Transverse colon (tissue), 4 donors: ENCODE measurements at regions not wholly inside any gene's neighbourhood (a gene's known extent, or its start where the extent isn't known, plus 50 kb on each side); places are given as distances from the start of the nearest gene placed in this dataset.

ENCODE experiments used
- DNase-seq: peaks from one replicate; pipeline ENCODE4 v3.0.0-alpha.2; 2019
- H3K27ac ChIP-seq, 4 donors: fragments of 200-600 bp; sonication (generic); 2 replicates each; pipeline ENCODE4 v1.5.1; 2016 to 2018; ENCODE audit warnings: inconsistent platforms in 4 of 4
- H3K27me3 ChIP-seq: fragments of 200-600 bp; sonication (generic); 2 replicates; pipeline ENCODE4 v1.5.1; 2017; ENCODE audit warnings: inconsistent platforms
- H3K36me3 ChIP-seq, 4 donors: fragments of 200-600 bp; sonication (generic); 2 replicates each; pipeline ENCODE4 v1.5.1; 2017 to 2019; ENCODE audit warnings: inconsistent platforms in 4 of 4
- H3K4me1 ChIP-seq, 4 donors: fragments of 200-600 bp; sonication (generic); 2 replicates each; pipeline ENCODE4 v1.5.1; 2017 to 2020; ENCODE audit warnings: inconsistent platforms in 4 of 4
- H3K4me3 ChIP-seq, 4 donors: fragments of 200-600 bp; sonication (generic); 1 replicate in 1 of 4; 2 replicates in 3 of 4; pipeline versions ENCODE4 v1.5.1 to v1.6.1; 2017 to 2019; ENCODE audit warnings: inconsistent platforms in 4 of 4
- H3K9me3 ChIP-seq, 2 donors: fragments of 200-600 bp; sonication (generic); 2 replicates each; pipeline ENCODE4 v1.5.1; 2017 to 2019; ENCODE audit warnings: inconsistent platforms in 2 of 2
- EP300 ChIP-seq: sonication (generic); formaldehyde crosslinking; IDR thresholded peaks from one replicate; pipeline ENCODE4 v1.6.1; 2017; ENCODE audit warnings: antibody characterized with exemption, low read depth
- POLR2A ChIP-seq: fragments of 450-650 bp; IDR thresholded peaks from one replicate; pipeline ENCODE4 v1.6.1; 2016; ENCODE audit warnings: antibody characterized with exemption, mild to moderate bottlenecking, moderate library complexity
- POLR2AphosphoS5 ChIP-seq, 3 donors: sonication (generic); formaldehyde crosslinking; IDR thresholded peaks; one replicate each; pipeline ENCODE4 v1.6.1; 2016; ENCODE audit warnings: antibody characterized with exemption in 3 of 3
- WGBS, 2 donors: methylation state at CpG; one replicate each; pipeline ENCODE4 v1.1.5; 2018; ENCODE audit warnings: low coverage in 1 of 2; 5-methylcytosine and 5-hydroxymethylcytosine counted together
- in situ Hi-C, 4 donors: fragments of 200-750 bp; cut with MboI; loops; one replicate each; pipeline versions ENCODE4 v1.15.0 to v1.15.1; 2017; ENCODE audit warnings: low sequenced_read_pairs in 3 of 4, low pct_ligation_motif_present in 1 of 4, low pct_unique_long_range_greater_than_20kb in 1 of 4
- intact Hi-C: fragments of 100-400 bp; cut with DNase I; formaldehyde crosslinking; loops from one replicate; pipeline ENCODE4 v1.15.1; 2023; ENCODE audit warnings: low total_unique reads
- TF ChIP-seq, protein P1 (sequence below), 5 experiments: fragments of 200-600 bp in 3 of 5; fragments of 450-650 bp in 2 of 5; sonication (generic) in 3 of 5; IDR thresholded peaks; 1 replicate in 2 of 5; 2 replicates in 3 of 5; pipeline ENCODE4 v1.5.1; 2016 to 2017; ENCODE audit warnings: antibody characterized with exemption in 5 of 5, inconsistent platforms in 3 of 5, mild to moderate bottlenecking in 2 of 5, moderate library complexity in 1 of 5

DNA sequence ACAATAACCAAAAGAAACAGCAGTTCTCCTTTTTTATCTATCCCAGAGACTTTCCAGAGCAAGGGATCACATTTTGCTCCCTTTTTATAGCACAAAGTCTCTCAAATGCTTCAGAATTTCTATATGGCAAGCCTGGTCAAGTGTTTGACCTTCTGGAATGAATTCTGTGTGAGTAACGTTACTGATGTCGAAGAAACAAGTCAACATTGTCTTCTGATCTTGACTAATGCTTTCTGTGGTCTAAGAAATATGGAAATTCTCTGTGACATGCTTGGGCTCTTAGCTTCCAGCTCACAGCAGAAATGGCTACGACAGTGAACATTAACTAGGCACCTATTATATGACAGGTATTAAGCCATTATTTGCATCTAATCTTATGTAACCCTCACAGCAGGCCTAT is 411.7 kb downstream of the CADM1 start:
- intact Hi-C loops (no loop called here), in situ Hi-C loops (no loop called here)
- no peaks in the 10 kb centered on the region for H3K27me3 ChIP-seq
- no peak overlapping the region for H3K27ac ChIP-seq
- no peak overlapping the region for H3K4me3 ChIP-seq
- H3K4me1 ChIP-seq = no peaks in the 10 kb centered on the region
- H3K9me3 ChIP-seq = no peaks in the 10 kb centered on the region
- TF ChIP-seq, protein P1, sequence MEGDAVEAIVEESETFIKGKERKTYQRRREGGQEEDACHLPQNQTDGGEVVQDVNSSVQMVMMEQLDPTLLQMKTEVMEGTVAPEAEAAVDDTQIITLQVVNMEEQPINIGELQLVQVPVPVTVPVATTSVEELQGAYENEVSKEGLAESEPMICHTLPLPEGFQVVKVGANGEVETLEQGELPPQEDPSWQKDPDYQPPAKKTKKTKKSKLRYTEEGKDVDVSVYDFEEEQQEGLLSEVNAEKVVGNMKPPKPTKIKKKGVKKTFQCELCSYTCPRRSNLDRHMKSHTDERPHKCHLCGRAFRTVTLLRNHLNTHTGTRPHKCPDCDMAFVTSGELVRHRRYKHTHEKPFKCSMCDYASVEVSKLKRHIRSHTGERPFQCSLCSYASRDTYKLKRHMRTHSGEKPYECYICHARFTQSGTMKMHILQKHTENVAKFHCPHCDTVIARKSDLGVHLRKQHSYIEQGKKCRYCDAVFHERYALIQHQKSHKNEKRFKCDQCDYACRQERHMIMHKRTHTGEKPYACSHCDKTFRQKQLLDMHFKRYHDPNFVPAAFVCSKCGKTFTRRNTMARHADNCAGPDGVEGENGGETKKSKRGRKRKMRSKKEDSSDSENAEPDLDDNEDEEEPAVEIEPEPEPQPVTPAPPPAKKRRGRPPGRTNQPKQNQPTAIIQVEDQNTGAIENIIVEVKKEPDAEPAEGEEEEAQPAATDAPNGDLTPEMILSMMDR (IDR thresholded peaks at IDR 0.05) = no peak
- TF ChIP-seq POLR2AphosphoS5 (IDR thresholded peaks at IDR 0.05) (no peak), POLR2A (no peak)
- no peak for DNase-seq
- 70 to 72% methylated on average over 2 to 3 of the region's 3 CpGs for WGBS, 2 donors
- H3K36me3 ChIP-seq = no peaks in the 10 kb centered on the region

DNA sequence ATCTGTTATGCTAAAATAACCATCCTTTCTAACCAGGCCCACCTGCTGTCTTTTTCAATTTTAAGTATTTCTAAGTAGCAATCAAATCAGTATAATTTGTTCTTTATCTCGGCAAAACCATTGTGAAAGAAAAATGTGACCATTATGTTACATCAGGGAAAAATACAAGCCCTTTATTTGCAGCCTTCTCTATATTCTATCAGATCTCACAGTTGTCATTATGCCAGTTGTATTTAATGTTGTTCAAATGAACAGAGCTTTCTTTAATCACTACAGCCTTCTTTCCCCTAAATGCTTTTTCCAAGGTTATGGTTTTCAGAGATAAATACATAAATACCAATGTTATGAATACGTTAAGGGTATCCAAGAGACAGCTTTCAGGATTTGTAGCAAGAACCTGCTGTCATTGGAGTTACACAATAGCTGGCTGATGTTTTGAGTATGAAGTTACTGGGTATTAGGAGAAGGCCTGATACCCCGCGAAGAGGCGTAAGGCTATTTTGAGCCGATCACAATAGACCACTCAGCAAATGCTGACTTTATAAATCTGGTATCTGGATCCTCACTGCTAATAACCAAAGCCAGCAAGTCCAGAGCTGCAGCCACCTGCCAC is 406.3 kb downstream of the CADM1 start:
- in situ Hi-C loops = no loop called here
- 55 to 72% methylated on average over 6 of the region's 6 CpGs for WGBS, 2 donors

DNA sequence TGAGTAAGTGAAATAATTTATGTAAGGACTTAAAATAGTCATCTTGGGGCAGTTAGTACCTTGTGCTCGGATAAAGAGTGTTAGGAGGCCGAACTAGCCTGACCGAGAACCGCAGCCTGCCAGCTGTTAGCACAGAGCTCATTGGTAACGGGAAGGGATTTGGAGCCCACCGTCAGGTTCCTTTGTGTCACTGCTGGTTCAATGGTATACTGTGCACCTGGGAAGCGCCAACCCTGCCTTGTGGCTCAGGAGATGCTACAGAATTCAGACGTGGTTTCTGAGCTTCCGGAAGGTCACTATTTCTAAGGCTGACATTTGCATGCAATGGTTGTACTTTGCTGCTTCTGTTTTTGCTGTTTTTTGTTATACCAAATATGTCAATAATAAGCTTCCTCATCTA is 403.5 kb downstream of the CADM1 start:
- no peaks in the 10 kb centered on the region for H3K4me1 ChIP-seq
- intact Hi-C loops = no loop called here
- in situ Hi-C loops = no loop called here
- H3K27ac ChIP-seq = no peak overlapping the region
- DNase-seq = no peak
- H3K27me3 ChIP-seq = no peaks in the 10 kb centered on the region
- WGBS, 2 donors = 88 to 93% methylated on average over 3 to 9 of the region's 9 CpGs
- H3K4me3 ChIP-seq = no peak overlapping the region
- H3K36me3 ChIP-seq = no peaks in the 10 kb centered on the region
- TF ChIP-seq POLR2AphosphoS5 (IDR thresholded peaks at IDR 0.05) = no peak
- TF ChIP-seq, protein P1 (IDR thresholded peaks at IDR 0.05) = no peak
- no peak for TF ChIP-seq POLR2A
- TF ChIP-seq EP300 = no peak
- no peaks in the 10 kb centered on the region for H3K9me3 ChIP-seq

More for the DNA sequence above, 406.3 kb downstream of the CADM1 start:
- intact Hi-C loops = no loop called here
- H3K27ac ChIP-seq = no peak overlapping the region
- TF ChIP-seq POLR2AphosphoS5 (IDR thresholded peaks at IDR 0.05) (no peak), POLR2A (no peak), EP300 (no peak)
- TF ChIP-seq, protein P1 (IDR thresholded peaks at IDR 0.05) = no peak
- no peaks in the 10 kb centered on the region for H3K9me3 ChIP-seq
- H3K27me3 ChIP-seq = no peaks in the 10 kb centered on the region
- no peak overlapping the region for H3K4me3 ChIP-seq
- H3K36me3 ChIP-seq = no peaks in the 10 kb centered on the region
- no peak for DNase-seq
- H3K4me1 ChIP-seq = no peaks in the 10 kb centered on the region

DNA sequence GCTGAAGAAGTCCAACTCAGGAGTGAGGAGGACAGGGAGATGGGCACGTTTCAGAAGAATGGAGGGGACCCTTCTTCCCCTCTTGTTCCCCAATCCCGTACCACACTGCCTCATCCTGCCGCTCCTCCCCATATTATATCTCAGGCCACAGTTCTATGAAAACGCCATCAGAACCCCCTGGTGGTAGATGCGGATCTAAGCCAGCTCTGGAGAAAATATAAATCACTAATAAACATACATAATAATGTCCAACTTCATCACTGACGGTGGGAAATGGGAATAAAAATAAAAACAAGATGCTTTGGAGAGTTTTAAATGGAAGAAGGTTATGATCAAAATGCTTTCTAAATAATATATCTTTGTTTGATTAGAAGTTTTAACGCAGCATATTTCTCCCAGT is 400.3 kb downstream of the CADM1 start:
- TF ChIP-seq POLR2AphosphoS5 (IDR thresholded peaks at IDR 0.05) (no peak), EP300 (no peak), POLR2A (no peak)
- TF ChIP-seq, protein P1 (IDR thresholded peaks at IDR 0.05) = no peak
- Histone ChIP-seq H3K36me3 (no peaks in the 10 kb centered on the region), H3K27me3 (no peaks in the 10 kb centered on the region), H3K27ac (no peak overlapping the region), H3K4me3 (no peak overlapping the region), H3K4me1 (no peaks in the 10 kb centered on the region), H3K9me3 (no peaks in the 10 kb centered on the region)
- in situ Hi-C loops = no loop called here
- intact Hi-C loops = no loop called here
- DNase-seq = no peak
- WGBS, 2 donors = 60 to 75% methylated on average over 7 of the region's 7 CpGs
